Activated CD4-positive, CD25-positive, alpha-beta regulatory T cell (primary cell): ENCODE measurements at regions not wholly inside any gene's neighbourhood (a gene's known extent, or its start where the extent isn't known, plus 50 kb on each side); places are given as distances from the start of the nearest gene placed in this dataset.

ENCODE experiments used
- DNase-seq, 4 experiments: peaks; one replicate each; lab custom pipeline; 2025; lab: John Stamatoyannopoulos, UW

GRCh38 chr5:68379275-68380036, 163.9 kb downstream of the PIK3R1 start:
- DNase-seq, result no peak

- no peak for DNase-seq
Observed at GRCh38 chr5:68380078-68380477, 164.5 kb downstream of the PIK3R1 start.

GRCh38 chr5:68381060-68381459, 165.5 kb downstream of the PIK3R1 start:
- no peak for DNase-seq

- no peak for DNase-seq
Observed at GRCh38 chr5:68381909-68382308, 166.4 kb downstream of the PIK3R1 start.

GRCh38 chr5:68382640-68383039, 167.1 kb downstream of the PIK3R1 start:
- DNase-seq, result no peak

GRCh38 chr5:68383888-68384310, 168.3 kb downstream of the PIK3R1 start:
- DNase-seq, result no peak

GRCh38 chr5:68384936-68385594, 169.5 kb downstream of the PIK3R1 start:
- DNase-seq, result no peak

GRCh38 chr5:68385936-68386335, 170.4 kb downstream of the PIK3R1 start:
- no peak for DNase-seq

- DNase-seq, result no peak
Observed at GRCh38 chr5:68387074-68387796, 171.7 kb downstream of the PIK3R1 start.

- DNase-seq, result no peak
Observed at GRCh38 chr5:68389618-68390017, 174.1 kb downstream of the PIK3R1 start.

GRCh38 chr5:68392617-68393016, 177.1 kb downstream of the PIK3R1 start:
- no peak for DNase-seq

GRCh38 chr5:68395302-68395701, 179.7 kb downstream of the PIK3R1 start:
- DNase-seq, result no peak

GRCh38 chr5:68395926-68396511, 180.5 kb downstream of the PIK3R1 start:
- no peak for DNase-seq

- no peak for DNase-seq
Observed at GRCh38 chr5:68396722-68397121, 181.2 kb downstream of the PIK3R1 start.

GRCh38 chr5:68398146-68398812, 182.7 kb downstream of the PIK3R1 start:
- DNase-seq, result no peak

GRCh38 chr5:68403301-68403700, 187.7 kb downstream of the PIK3R1 start:
- no peak for DNase-seq

- DNase-seq, result no peak
Observed at GRCh38 chr5:68404246-68404645, 188.7 kb downstream of the PIK3R1 start.

- no peak for DNase-seq
Observed at GRCh38 chr5:68405026-68405684, 189.6 kb downstream of the PIK3R1 start.

GRCh38 chr5:68405784-68406743, 190.5 kb downstream of the PIK3R1 start:
- DNase-seq, result no peak

- DNase-seq, result no peak
Observed at GRCh38 chr5:68406767-68407241, 191.2 kb downstream of the PIK3R1 start.
